Psoas muscle (tissue), 7 donors: ENCODE measurements at regions not wholly inside any gene's neighbourhood (a gene's known extent, or its start where the extent isn't known, plus 50 kb on each side); places are given as distances from the start of the nearest gene placed in this dataset.

Experiments used
- ATAC-seq, 4 donors: fragments of 200-7000 bp; cut with Tn5 transposase; one replicate each; pipeline ENCODE4 v1.9.1; 2020; ENCODE audit warnings: moderate library complexity in 3 of 4, mild to moderate bottlenecking in 2 of 4
- DNase-seq, 2 donors: peaks; one replicate each; pipeline ENCODE4 v3.0.0-alpha.2; 2020
- H3K27ac ChIP-seq: fragments of 200-600 bp; one replicate; pipeline ENCODE4 v1.8.0; 2022
- H3K27me3 ChIP-seq, 3 donors: fragments of 200-600 bp in 1 of 3; one replicate each; pipeline versions ENCODE4 v1.6.1 to v1.8.0; 2013 to 2022; ENCODE audit warnings: low read length in 2 of 3, mild to moderate bottlenecking in 2 of 3, moderate library complexity in 1 of 3; ENCODE audit not compliant: insufficient read depth in 3 of 3
- H3K36me3 ChIP-seq, 2 donors: fragments of 200-600 bp in 1 of 2; one replicate each; pipeline versions ENCODE4 v1.6.1 to v1.8.0; 2013 to 2022; ENCODE audit warnings: low read depth in 1 of 2, mild to moderate bottlenecking in 1 of 2, moderate library complexity in 1 of 2; ENCODE audit not compliant: insufficient read depth in 1 of 2
- H3K4me1 ChIP-seq: fragments of 200-600 bp; one replicate; pipeline ENCODE4 v1.8.0; 2022
- H3K4me3 ChIP-seq: fragments of 200-600 bp; one replicate; pipeline ENCODE4 v1.8.0; 2022; ENCODE audit warnings: mild to moderate bottlenecking
- H3K9me3 ChIP-seq: fragments of 200-600 bp; one replicate; pipeline ENCODE4 v1.8.0; 2022
- CTCF ChIP-seq: fragments of 200-600 bp; IDR thresholded peaks from one replicate; pipeline ENCODE4 v1.8.0; 2022; ENCODE audit warnings: antibody characterized with exemption
- WGBS, 3 donors: extraction: QIAGEN DNeasy Blood & Tissue Kit; methylation state at CpG; one replicate each; pipeline versions ENCODE4 v1.1.6 to v1.1.7; 2013; 5-methylcytosine and 5-hydroxymethylcytosine counted together
- intact Hi-C, 2 donors: fragments of 100-400 bp; cut with DNase I; formaldehyde crosslinking; loops; one replicate each; pipeline versions ENCODE4 v1.11.0 to v1.14.2; 2022
- donor health status: healthy with polysubstance abuse.
- donor health status: DM: no; HTN: no; CAD: no; lungs with moderate emphysema.
- donor health status: Bipolar disorder and iron deficiency.
- donor health status: healthy.
- donor health status: DM: yes; HTN: yes; CAD: no.
- donor health status: DM: no; HTN: no; CAD: no.
- donor health status: DM: yes; HTN: yes; CAD: no.

- no peak for ATAC-seq
- TF ChIP-seq CTCF: no peak
- intact Hi-C loops: no loop called here
- no peaks in the 10 kb centered on the region for H3K9me3 ChIP-seq
- H3K4me3 ChIP-seq: no peak overlapping the region
- no peaks in the 10 kb centered on the region for H3K4me1 ChIP-seq
- 80 to 85% (median 83%) methylated on average over 3 of the region's 3 CpGs for whole genome bisulfite sequencing, 3 donors
- no peak overlapping the region for H3K27ac ChIP-seq
- DNase-seq: no peak
- no peaks in the 10 kb centered on the region for H3K36me3 ChIP-seq
- peaks cover 0 to 3% (median 0%) of the 10 kb centered on the region in 3 donors for H3K27me3 ChIP-seq
Measured at GRCh38 chr2:157934684-157935377, 58.7 kb upstream of the ACVR1 start.

GRCh38 chr2:157933160-157933920 is 57.2 kb upstream of the ACVR1 start:
- ATAC-seq (no peak), DNase-seq (no peak)
- H3K36me3 ChIP-seq: no peaks in the 10 kb centered on the region
- H3K9me3 ChIP-seq: no peaks in the 10 kb centered on the region
- no peak for TF ChIP-seq CTCF
- peaks cover 0 to 3% (median 0%) of the 10 kb centered on the region in 3 donors for H3K27me3 ChIP-seq
- 69 to 71% (median 70%) methylated on average over 6 of the region's 6 CpGs for WGBS, 3 donors
- no peak overlapping the region for H3K27ac ChIP-seq
- no peaks in the 10 kb centered on the region for H3K4me1 ChIP-seq
- intact Hi-C loops: no loop called here
- no peak overlapping the region for H3K4me3 ChIP-seq

DNA sequence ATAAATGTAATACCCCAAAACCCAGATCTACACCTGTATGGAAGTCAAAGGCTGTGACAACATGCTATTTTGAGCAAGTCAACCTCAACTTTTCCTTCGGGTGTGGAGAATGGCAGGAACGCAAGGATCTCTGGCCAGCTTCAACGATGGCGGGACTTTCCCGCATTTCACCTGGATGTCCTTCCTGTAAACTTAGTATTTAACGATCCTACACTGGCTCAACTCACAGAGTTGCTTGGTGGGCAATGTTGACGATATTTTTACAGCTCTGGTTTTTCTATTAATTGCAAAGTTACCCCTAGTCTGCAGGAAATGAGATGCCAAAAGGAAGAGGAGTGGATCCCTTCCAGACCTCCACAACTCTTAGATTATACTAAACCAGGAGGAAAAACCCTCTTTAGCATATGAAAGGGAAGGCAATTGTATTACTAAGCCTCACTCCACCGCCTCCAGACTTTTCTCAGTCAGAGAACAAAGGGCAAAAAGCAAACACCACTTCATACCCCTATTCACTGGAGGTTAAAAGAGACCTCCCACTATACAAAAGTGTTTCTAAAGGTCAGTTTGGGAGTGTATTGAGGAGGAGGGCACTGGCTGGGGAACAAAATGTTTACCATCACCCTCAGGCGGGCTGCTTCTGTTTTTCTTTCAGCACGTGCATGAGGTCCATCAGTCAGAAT is 56.5 kb upstream of the ACVR1 start:
- TF ChIP-seq CTCF: no peak
- no peaks in the 10 kb centered on the region for H3K9me3 ChIP-seq
- no peak overlapping the region for H3K27ac ChIP-seq
- no peaks in the 10 kb centered on the region for H3K4me1 ChIP-seq
- ATAC-seq (no peak), DNase-seq (no peak)
- H3K4me3 ChIP-seq: no peak overlapping the region
- no peaks in the 10 kb centered on the region for H3K36me3 ChIP-seq
- H3K27me3 ChIP-seq: peaks cover 0 to 3% (median 0%) of the 10 kb centered on the region in 3 donors
- intact Hi-C loops: no loop called here
- WGBS, 3 donors: 43 to 45% (median 44%) methylated on average over 10 of the region's 10 CpGs

DNA sequence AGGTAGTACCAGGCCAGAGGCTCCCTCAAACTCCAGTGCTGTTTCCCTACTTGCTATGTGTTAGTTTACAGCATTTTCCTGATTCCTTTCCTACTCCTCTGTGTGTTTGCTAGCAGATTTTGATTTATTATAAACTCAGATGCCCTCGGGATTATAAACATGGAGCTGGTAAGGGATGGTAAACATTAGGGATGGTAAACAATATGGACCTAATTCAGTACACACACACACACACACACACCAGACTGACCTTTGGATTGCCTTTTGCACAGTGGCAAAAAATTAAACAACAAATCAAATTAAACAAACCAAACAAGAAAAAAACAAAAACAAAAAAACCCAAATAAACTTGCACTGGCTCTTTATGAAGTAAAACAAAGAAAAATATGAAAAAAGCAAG is 55.4 kb upstream of the ACVR1 start:
- H3K27me3 ChIP-seq: peaks cover 0 to 3% (median 0%) of the 10 kb centered on the region in 3 donors
- no peaks in the 10 kb centered on the region for H3K36me3 ChIP-seq
- no peak overlapping the region for H3K4me3 ChIP-seq
- no peak overlapping the region for H3K27ac ChIP-seq
- ATAC-seq (no peak), DNase-seq (no peak)
- H3K9me3 ChIP-seq: no peaks in the 10 kb centered on the region
- no peak for TF ChIP-seq CTCF
- WGBS, 3 donors: 59 to 71% (median 61%) methylated on average over 1 of the region's 1 CpG
- intact Hi-C loops: no loop called here
- H3K4me1 ChIP-seq: no peaks in the 10 kb centered on the region
